Neural cell (in vitro differentiated cells): ENCODE measurements at regions not wholly inside any gene's neighbourhood (a gene's known extent, or its start where the extent isn't known, plus 50 kb on each side); places are given as distances from the start of the nearest gene placed in this dataset.

Source experiments
- H2AFZ ChIP-seq: fragments of 200-600, 300-800 bp; sonication (generic), shearing (Covaris generic); 2 replicates; pipeline ENCODE4 v1.6.0; 2014; ENCODE audit warnings: low read depth, mild to moderate bottlenecking, antibody characterized with exemption, low read length, moderate library complexity
- H3F3A ChIP-seq: fragments of 200-600 bp; shearing (Covaris generic); 2 replicates; pipeline ENCODE4 v1.6.1; 2016; ENCODE audit warnings: mild to moderate bottlenecking, moderate library complexity, mixed read lengths, antibody characterized with exemption, low read length; ENCODE audit not compliant: insufficient read depth, poor library complexity, severe bottlenecking
- H3K27ac ChIP-seq: fragments of 200-600, 300-800 bp; sonication (generic), shearing (Covaris generic); 2 replicates; pipeline ENCODE4 v1.5.1; 2014; ENCODE audit warnings: mild to moderate bottlenecking, low read length, moderate library complexity
- H3K27me3 ChIP-seq: fragments of 300-800, 200-600 bp; sonication (generic), shearing (Covaris generic); 2 replicates; pipeline ENCODE4 v1.6.0; 2014; ENCODE audit warnings: mild to moderate bottlenecking, low read depth, low read length, moderate library complexity; ENCODE audit not compliant: insufficient read depth
- H3K36me3 ChIP-seq: fragments of 300-800, 200-600 bp; sonication (generic), shearing (Covaris generic); 2 replicates; pipeline ENCODE4 v1.5.1; 2014; ENCODE audit warnings: mild to moderate bottlenecking, antibody characterized with exemption, low read length, moderate library complexity; ENCODE audit not compliant: insufficient read depth
- H3K4me2 ChIP-seq: fragments of 300-800, 200-600 bp; sonication (generic), shearing (Covaris generic); 2 replicates; pipeline ENCODE4 v1.6.0; 2014; ENCODE audit warnings: mild to moderate bottlenecking, low read length
- H3K4me3 ChIP-seq: fragments of 300-800, 200-600 bp; sonication (generic), shearing (Covaris generic); 2 replicates; pipeline ENCODE4 v1.5.1; 2014; ENCODE audit warnings: mild to moderate bottlenecking, low read length, moderate library complexity
- H3K79me2 ChIP-seq: fragments of 200-600 bp; shearing (Covaris generic); replicated peaks from 2 replicates; pipeline ENCODE4 v1.6.0; 2014; ENCODE audit warnings: mild to moderate bottlenecking, low read length, moderate library complexity; ENCODE audit not compliant: insufficient read depth
- H3K9ac ChIP-seq: fragments of 300-800, 200-600 bp; sonication (generic), shearing (Covaris generic); 2 replicates; pipeline ENCODE4 v1.6.1; 2016; ENCODE audit warnings: mild to moderate bottlenecking, low read length, mixed read lengths
- H3K9me2 ChIP-seq: fragments of 200-600 bp; shearing (Covaris generic); 2 replicates; pipeline ENCODE4 v1.6.1; 2016; ENCODE audit warnings: mild to moderate bottlenecking, low read length, mixed read lengths; ENCODE audit not compliant: insufficient read depth
- H3K9me3 ChIP-seq: fragments of 200-600, 300-800 bp; sonication (generic), shearing (Covaris generic); 2 replicates; pipeline ENCODE4 v1.6.1; 2016; ENCODE audit warnings: mild to moderate bottlenecking, mixed run types, low read length, moderate library complexity, mixed read lengths
- H4K20me1 ChIP-seq: fragments of 200-600 bp; shearing (Covaris generic); 2 replicates; pipeline ENCODE4 v1.6.1; 2016; ENCODE audit warnings: mild to moderate bottlenecking, mixed run types; ENCODE audit not compliant: insufficient read depth
- CTCF ChIP-seq: fragments of 450-650 bp; IDR thresholded peaks from 2 replicates; pipeline ENCODE4 v1.5.1; 2014; ENCODE audit warnings: antibody characterized with exemption, mild to moderate bottlenecking, moderate library complexity; ENCODE audit not compliant: poor library complexity, severe bottlenecking
- EP300 ChIP-seq: fragments of 450-650 bp; conservative IDR thresholded peaks from 2 replicates; pipeline ENCODE4 v1.6.1; 2014; ENCODE audit warnings: antibody characterized with exemption, mild to moderate bottlenecking, moderate library complexity; ENCODE audit not compliant: poor library complexity, severe bottlenecking
- EZH2 ChIP-seq: fragments of 200-600, 300-800 bp; shearing (Covaris generic), sonication (generic); IDR thresholded peaks from 2 replicates; pipeline ENCODE4 v1.6.1; 2014; ENCODE audit warnings: antibody characterized with exemption, low read length, borderline replicate concordance, mild to moderate bottlenecking; ENCODE audit not compliant: insufficient read depth, poor library complexity, severe bottlenecking
- MXI1 ChIP-seq: fragments of 450-650 bp; conservative IDR thresholded peaks from 2 replicates; pipeline ENCODE4 v1.6.1; 2014; ENCODE audit warnings: antibody characterized with exemption, mild to moderate bottlenecking; ENCODE audit not compliant: poor library complexity, severe bottlenecking
- POLR2AphosphoS5 ChIP-seq: IDR thresholded peaks from 2 replicates; pipeline ENCODE4 v1.6.1; 2012
- RAD21 ChIP-seq: fragments of 450-650 bp; conservative IDR thresholded peaks from 2 replicates; pipeline ENCODE4 v1.6.1; 2014; ENCODE audit warnings: antibody characterized with exemption, mild to moderate bottlenecking, moderate library complexity
- REST ChIP-seq: IDR thresholded peaks from 2 replicates; pipeline ENCODE4 v1.6.1; 2012; ENCODE audit warnings: borderline replicate concordance
- SMC3 ChIP-seq: fragments of 450-650 bp; conservative IDR thresholded peaks from 2 replicates; pipeline ENCODE4 v1.6.1; 2014; ENCODE audit warnings: antibody characterized with exemption, mild to moderate bottlenecking, moderate library complexity; ENCODE audit not compliant: poor library complexity
- TAF1 ChIP-seq: IDR thresholded peaks from 2 replicates; pipeline ENCODE4 v1.6.1; 2012; ENCODE audit warnings: low read depth

- H3K79me2 ChIP-seq: no peaks in the 10 kb centered on the region
- no peaks in the 10 kb centered on the region for H3F3A ChIP-seq
- H3K27me3 ChIP-seq: no peaks in the 10 kb centered on the region
- no peak overlapping the region for H3K9ac ChIP-seq
- no peak overlapping the region for H3K27ac ChIP-seq
- no peaks in the 10 kb centered on the region for H3K9me3 ChIP-seq
- TF ChIP-seq EZH2: no peak
- no peak for TF ChIP-seq MXI1
- TF ChIP-seq TAF1: no peak
- TF ChIP-seq EP300: no peak
- TF ChIP-seq CTCF: no peak
- TF ChIP-seq REST: no peak
- no peak for TF ChIP-seq RAD21
- no peak for TF ChIP-seq POLR2AphosphoS5
- no peak for TF ChIP-seq SMC3
- no peak overlapping the region for H2AFZ ChIP-seq
- H3K4me2 ChIP-seq: no peak overlapping the region
- no peaks in the 10 kb centered on the region for H3K9me2 ChIP-seq
- H3K4me3 ChIP-seq: no peak overlapping the region
- no peaks in the 10 kb centered on the region for H3K36me3 ChIP-seq
- H4K20me1 ChIP-seq: no peaks in the 10 kb centered on the region
These were observed 229.8 kb upstream of the IPO5 start for GRCh38 chr13:97723655-97724054.

- TF ChIP-seq RAD21 (no peak), POLR2AphosphoS5 (no peak), MXI1 (no peak), SMC3 (no peak), EP300 (no peak), REST (no peak), EZH2 (no peak), CTCF (no peak), TAF1 (no peak)
- H2AFZ ChIP-seq: no peak overlapping the region
- H3K9ac ChIP-seq: no peak overlapping the region
- H3K36me3 ChIP-seq: no peaks in the 10 kb centered on the region
- H3K27me3 ChIP-seq: no peaks in the 10 kb centered on the region
- no peaks in the 10 kb centered on the region for H3K79me2 ChIP-seq
- no peaks in the 10 kb centered on the region for H4K20me1 ChIP-seq
- H3K9me2 ChIP-seq: no peaks in the 10 kb centered on the region
- H3K4me2 ChIP-seq: no peak overlapping the region
- H3K27ac ChIP-seq: no peak overlapping the region
- H3K4me3 ChIP-seq: no peak overlapping the region
- no peaks in the 10 kb centered on the region for H3F3A ChIP-seq
- no peaks in the 10 kb centered on the region for H3K9me3 ChIP-seq
These were observed 229.0 kb upstream of the IPO5 start for GRCh38 chr13:97724450-97724849.
